MM.1S (cell line): ENCODE measurements at regions not wholly inside any gene's neighbourhood (a gene's known extent, or its start where the extent isn't known, plus 50 kb on each side); places are given as distances from the start of the nearest gene placed in this dataset.
A peak's percentile ranks its signal among the peaks of the same experiment; 100 is the strongest.

Source experiments
- DNase-seq: peaks from one replicate; pipeline ENCODE4 v3.0.0-alpha.2; 2015
- H2AFZ ChIP-seq: fragments of 300-600 bp; sonication (generic); 2 replicates; pipeline ENCODE4 v1.6.0; 2016; ENCODE audit warnings: antibody characterized with exemption, low read length
- H3F3A ChIP-seq: fragments of 300-600 bp; sonication (generic); 2 replicates; pipeline ENCODE4 v1.6.1; 2016; ENCODE audit warnings: mild to moderate bottlenecking, antibody characterized with exemption, low read length, moderate library complexity, mixed read lengths; ENCODE audit not compliant: insufficient read depth
- H3K27ac ChIP-seq: fragments of 300-600 bp; sonication (generic); 2 replicates; pipeline ENCODE4 v1.5.1; 2016; ENCODE audit warnings: mild to moderate bottlenecking, low read length
- H3K27me3 ChIP-seq: fragments of 300-600 bp; sonication (generic); replicated peaks from 2 replicates; pipeline ENCODE4 v1.6.0; 2016; ENCODE audit warnings: low read length; ENCODE audit not compliant: insufficient read depth
- H3K36me3 ChIP-seq: fragments of 300-600 bp; sonication (generic); replicated peaks from 2 replicates; pipeline ENCODE4 v1.6.1; 2016; ENCODE audit warnings: mild to moderate bottlenecking, low read length, mixed read lengths; ENCODE audit not compliant: insufficient read depth
- H3K4me1 ChIP-seq: fragments of 300-600 bp; sonication (generic); 2 replicates; pipeline ENCODE4 v1.6.1; 2016; ENCODE audit warnings: low read length, mixed read lengths
- H3K4me2 ChIP-seq: fragments of 300-600 bp; sonication (generic); 2 replicates; pipeline ENCODE4 v1.6.0; 2016; ENCODE audit warnings: low read depth, low read length
- H3K4me3 ChIP-seq: fragments of 300-600 bp; sonication (generic); 2 replicates; pipeline ENCODE4 v1.5.1; 2016; ENCODE audit warnings: low read length, mixed read lengths
- H3K79me2 ChIP-seq: fragments of 300-600 bp; sonication (generic); 2 replicates; pipeline ENCODE4 v1.6.1; 2016; ENCODE audit warnings: mixed run types, low read length, mixed read lengths
- H3K9ac ChIP-seq: fragments of 300-600 bp; sonication (generic); 2 replicates; pipeline ENCODE4 v1.6.1; 2016; ENCODE audit warnings: low read length, mixed read lengths
- H3K9me2 ChIP-seq: fragments of 300-600 bp; sonication (generic); replicated peaks from 2 replicates; pipeline ENCODE4 v1.6.1; 2016; ENCODE audit warnings: mild to moderate bottlenecking, low read length, mixed read lengths; ENCODE audit not compliant: insufficient read depth
- H3K9me3 ChIP-seq: fragments of 300-600 bp; sonication (generic); replicated peaks from 2 replicates; pipeline ENCODE4 v1.6.1; 2016; ENCODE audit warnings: mild to moderate bottlenecking, low read length, mixed read lengths; ENCODE audit not compliant: insufficient read depth
- H4K20me1 ChIP-seq: fragments of 300-600 bp; sonication (generic); 2 replicates; pipeline ENCODE4 v1.6.1; 2016; ENCODE audit warnings: mild to moderate bottlenecking, low read length, moderate library complexity, mixed read lengths; ENCODE audit not compliant: insufficient read depth
- EZH2 ChIP-seq: fragments of 300-600 bp; sonication (generic); optimal IDR thresholded peaks from 2 replicates; pipeline ENCODE3; 2017; ENCODE audit warnings: low read depth, mild to moderate bottlenecking, antibody characterized with exemption, low read length, mixed read lengths
- EZH2phosphoT487 ChIP-seq: fragments of 300-600 bp; sonication (generic); IDR thresholded peaks from 2 replicates; pipeline ENCODE4 v1.6.1; 2018; ENCODE audit warnings: antibody characterized with exemption, low read length
- TF ChIP-seq, protein P1 (sequence below): fragments of 300-600 bp; sonication (generic); IDR thresholded peaks from 2 replicates; pipeline ENCODE4 v1.5.1; 2016; ENCODE audit warnings: antibody characterized with exemption, low read length, mixed read lengths

DNA sequence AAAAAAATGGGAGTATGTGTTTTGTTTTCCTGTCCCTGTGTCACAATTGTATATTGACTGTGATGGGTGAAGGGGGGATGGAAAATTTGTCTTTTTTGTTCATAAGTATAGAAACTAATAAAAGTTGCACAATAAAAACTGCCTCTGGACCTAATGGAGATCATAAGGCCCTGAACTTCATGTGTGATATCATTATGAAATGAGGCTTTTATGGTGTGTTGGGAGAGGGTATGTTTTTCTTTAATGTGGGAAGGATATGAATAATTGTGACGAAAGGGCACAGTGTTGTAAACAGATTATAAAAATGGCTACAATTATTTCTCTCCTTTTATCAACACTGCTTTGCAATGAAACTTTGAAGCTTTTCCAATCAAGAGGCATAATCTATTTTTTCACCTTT lies 1889.3 kb upstream of the CELF4 start:
- H3K79me2 ChIP-seq = no peaks in the 10 kb centered on the region
- H3K9me2 ChIP-seq = no peaks in the 10 kb centered on the region
- no peaks in the 10 kb centered on the region for H3F3A ChIP-seq
- no peaks in the 10 kb centered on the region for H4K20me1 ChIP-seq
- no peak overlapping the region for H3K27ac ChIP-seq
- TF ChIP-seq EZH2 (no peak), EZH2phosphoT487 (no peak)
- TF ChIP-seq, protein P1, sequence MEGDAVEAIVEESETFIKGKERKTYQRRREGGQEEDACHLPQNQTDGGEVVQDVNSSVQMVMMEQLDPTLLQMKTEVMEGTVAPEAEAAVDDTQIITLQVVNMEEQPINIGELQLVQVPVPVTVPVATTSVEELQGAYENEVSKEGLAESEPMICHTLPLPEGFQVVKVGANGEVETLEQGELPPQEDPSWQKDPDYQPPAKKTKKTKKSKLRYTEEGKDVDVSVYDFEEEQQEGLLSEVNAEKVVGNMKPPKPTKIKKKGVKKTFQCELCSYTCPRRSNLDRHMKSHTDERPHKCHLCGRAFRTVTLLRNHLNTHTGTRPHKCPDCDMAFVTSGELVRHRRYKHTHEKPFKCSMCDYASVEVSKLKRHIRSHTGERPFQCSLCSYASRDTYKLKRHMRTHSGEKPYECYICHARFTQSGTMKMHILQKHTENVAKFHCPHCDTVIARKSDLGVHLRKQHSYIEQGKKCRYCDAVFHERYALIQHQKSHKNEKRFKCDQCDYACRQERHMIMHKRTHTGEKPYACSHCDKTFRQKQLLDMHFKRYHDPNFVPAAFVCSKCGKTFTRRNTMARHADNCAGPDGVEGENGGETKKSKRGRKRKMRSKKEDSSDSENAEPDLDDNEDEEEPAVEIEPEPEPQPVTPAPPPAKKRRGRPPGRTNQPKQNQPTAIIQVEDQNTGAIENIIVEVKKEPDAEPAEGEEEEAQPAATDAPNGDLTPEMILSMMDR = no peak
- no peaks in the 10 kb centered on the region for H3K36me3 ChIP-seq
- no peak overlapping the region for H3K4me2 ChIP-seq
- no peaks in the 10 kb centered on the region for H3K9me3 ChIP-seq
- no peak for DNase-seq
- no peak overlapping the region for H3K9ac ChIP-seq
- no peaks in the 10 kb centered on the region for H3K27me3 ChIP-seq
- no peak overlapping the region for H2AFZ ChIP-seq
- H3K4me3 ChIP-seq = no peak overlapping the region
- no peaks in the 10 kb centered on the region for H3K4me1 ChIP-seq

GRCh38 chr18:39453882-39454281 lies 1888.3 kb upstream of the CELF4 start:
- H3K9me3 ChIP-seq = no peaks in the 10 kb centered on the region
- no peaks in the 10 kb centered on the region for H3K27me3 ChIP-seq
- H3K9me2 ChIP-seq = no peaks in the 10 kb centered on the region
- TF ChIP-seq EZH2phosphoT487 (no peak), EZH2 (no peak)
- TF ChIP-seq, protein P1 = no peak
- no peak overlapping the region for H2AFZ ChIP-seq
- H3K4me3 ChIP-seq = no peak overlapping the region
- H3K27ac ChIP-seq = no peak overlapping the region
- H3K36me3 ChIP-seq = no peaks in the 10 kb centered on the region
- no peaks in the 10 kb centered on the region for H3K79me2 ChIP-seq
- H3K4me2 ChIP-seq = peak overlapping the region; percentile 10; the same call in 1 of the 2 replicates
- DNase-seq = peak; percentile 17
- H4K20me1 ChIP-seq = no peaks in the 10 kb centered on the region
- no peaks in the 10 kb centered on the region for H3K4me1 ChIP-seq
- no peak overlapping the region for H3K9ac ChIP-seq
- H3F3A ChIP-seq = no peaks in the 10 kb centered on the region

- no peaks in the 10 kb centered on the region for H3K79me2 ChIP-seq
- TF ChIP-seq, protein P1 = no peak
- TF ChIP-seq EZH2 = no peak
- no peak for TF ChIP-seq EZH2phosphoT487
- no peaks in the 10 kb centered on the region for H3F3A ChIP-seq
- no peaks in the 10 kb centered on the region for H3K4me1 ChIP-seq
- no peaks in the 10 kb centered on the region for H3K36me3 ChIP-seq
- H3K4me2 ChIP-seq = no peak overlapping the region
- no peaks in the 10 kb centered on the region for H3K9me3 ChIP-seq
- H3K9ac ChIP-seq = no peak overlapping the region
- H3K27ac ChIP-seq = no peak overlapping the region
- no peaks in the 10 kb centered on the region for H3K9me2 ChIP-seq
- no peak for DNase-seq
- H4K20me1 ChIP-seq = no peaks in the 10 kb centered on the region
- H2AFZ ChIP-seq = no peak overlapping the region
- H3K4me3 ChIP-seq = no peak overlapping the region
- no peaks in the 10 kb centered on the region for H3K27me3 ChIP-seq
Measured at GRCh38 chr18:39453356-39453755, 1887.8 kb upstream of the CELF4 start.
